GM19043 (cell line): ENCODE measurements at regions not wholly inside any gene's neighbourhood (a gene's known extent, or its start where the extent isn't known, plus 50 kb on each side); places are given as distances from the start of the nearest gene placed in this dataset.

Experiments
- ATAC-seq: cut with Tn5 transposase; IDR thresholded peaks from one replicate; pipeline ENCODE4 v1.9.1; 2021; ENCODE audit warnings: low read depth; ENCODE audit not compliant: unreplicated experiment

- ATAC-seq = no peak
These were observed 58.5 kb upstream of the EXOC6 start for GRCh38 chr10:92789786-92790185.

- ATAC-seq = no peak
These were observed 57.9 kb upstream of the EXOC6 start for GRCh38 chr10:92790440-92790839.

- ATAC-seq = no peak
These were observed 55.7 kb upstream of the EXOC6 start for GRCh38 chr10:92792661-92793060.
